HFFc6 (cell line): ENCODE measurements at regions not wholly inside any gene's neighbourhood (a gene's known extent, or its start where the extent isn't known, plus 50 kb on each side); places are given as distances from the start of the nearest gene placed in this dataset.
"Not testable (repeated sequence)": the region's sequence is repeated elsewhere in the genome, so short reads cannot be mapped to it uniquely, and the experiment has no call there.

Experiments used
- DNase-seq: peaks from one replicate; pipeline ENCODE4 v3.0.0-alpha.2; 2018
- H3K27ac Mint-ChIP-seq: 2 replicates; pipeline ENCODE4 v1.8.0; 2020; ENCODE audit warnings: mild to moderate bottlenecking, mixed read lengths
- H3K27me3 Mint-ChIP-seq: 2 replicates; pipeline ENCODE4 v1.8.0; 2021; ENCODE audit warnings: mild to moderate bottlenecking, moderate library complexity, mixed read lengths; ENCODE audit not compliant: insufficient read depth
- H3K36me3 Mint-ChIP-seq: 2 replicates; pipeline ENCODE4 v1.8.0; 2021; ENCODE audit warnings: low read depth, mixed read lengths
- H3K4me1 Mint-ChIP-seq: 2 replicates; pipeline ENCODE4 v1.8.0; 2020; ENCODE audit warnings: low read depth, mixed read lengths
- H3K4me3 Mint-ChIP-seq: 2 replicates; pipeline ENCODE4 v1.8.0; 2020; ENCODE audit warnings: mild to moderate bottlenecking, moderate library complexity, mixed read lengths
- H3K9me3 Mint-ChIP-seq: 2 replicates; pipeline ENCODE4 v1.8.0; 2020; ENCODE audit warnings: mild to moderate bottlenecking, mixed read lengths
- TF ChIP-seq, protein P1 (sequence below): fragments of 200-600 bp; sonication (generic); IDR thresholded peaks from 2 replicates; pipeline ENCODE4 v1.5.0; 2021; ENCODE audit warnings: antibody characterized with exemption, mild to moderate bottlenecking

DNA sequence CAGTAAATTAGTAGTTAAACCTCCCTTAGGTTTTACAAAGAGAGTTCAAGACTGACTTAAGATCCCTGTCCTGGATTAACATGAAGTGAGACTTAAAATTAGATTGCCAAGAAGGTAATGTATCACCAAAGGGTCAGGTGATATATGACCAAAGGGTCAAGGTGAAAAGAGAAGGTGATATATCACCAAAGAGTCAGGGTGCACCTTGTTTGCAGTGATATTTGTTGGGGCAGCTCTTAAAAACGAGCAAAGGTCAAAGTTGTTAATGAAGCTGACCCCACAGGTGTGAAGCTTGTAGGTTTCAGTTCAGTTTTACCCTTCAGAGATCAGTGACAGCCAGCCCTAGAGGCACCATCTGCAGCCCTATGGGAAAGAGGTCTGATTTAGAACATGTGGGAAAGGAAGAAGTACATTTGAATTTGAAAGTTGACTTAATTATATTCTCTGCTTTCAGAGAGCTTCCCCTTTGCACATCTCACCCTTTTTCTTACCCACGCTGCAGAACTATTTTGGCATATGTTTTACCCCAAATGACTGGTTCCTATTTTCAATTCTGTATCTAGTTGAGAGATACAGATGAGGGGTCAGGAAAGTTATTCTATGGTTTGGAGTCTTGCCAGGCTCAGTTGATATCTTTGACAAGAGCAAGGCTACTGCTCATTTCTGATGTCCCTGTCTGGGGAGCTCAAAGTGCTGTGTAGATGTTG lies 170.8 kb downstream of the S1PR1 start:
- DNase-seq, result no peak
- TF ChIP-seq, protein P1, sequence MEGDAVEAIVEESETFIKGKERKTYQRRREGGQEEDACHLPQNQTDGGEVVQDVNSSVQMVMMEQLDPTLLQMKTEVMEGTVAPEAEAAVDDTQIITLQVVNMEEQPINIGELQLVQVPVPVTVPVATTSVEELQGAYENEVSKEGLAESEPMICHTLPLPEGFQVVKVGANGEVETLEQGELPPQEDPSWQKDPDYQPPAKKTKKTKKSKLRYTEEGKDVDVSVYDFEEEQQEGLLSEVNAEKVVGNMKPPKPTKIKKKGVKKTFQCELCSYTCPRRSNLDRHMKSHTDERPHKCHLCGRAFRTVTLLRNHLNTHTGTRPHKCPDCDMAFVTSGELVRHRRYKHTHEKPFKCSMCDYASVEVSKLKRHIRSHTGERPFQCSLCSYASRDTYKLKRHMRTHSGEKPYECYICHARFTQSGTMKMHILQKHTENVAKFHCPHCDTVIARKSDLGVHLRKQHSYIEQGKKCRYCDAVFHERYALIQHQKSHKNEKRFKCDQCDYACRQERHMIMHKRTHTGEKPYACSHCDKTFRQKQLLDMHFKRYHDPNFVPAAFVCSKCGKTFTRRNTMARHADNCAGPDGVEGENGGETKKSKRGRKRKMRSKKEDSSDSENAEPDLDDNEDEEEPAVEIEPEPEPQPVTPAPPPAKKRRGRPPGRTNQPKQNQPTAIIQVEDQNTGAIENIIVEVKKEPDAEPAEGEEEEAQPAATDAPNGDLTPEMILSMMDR, result no peak

DNA sequence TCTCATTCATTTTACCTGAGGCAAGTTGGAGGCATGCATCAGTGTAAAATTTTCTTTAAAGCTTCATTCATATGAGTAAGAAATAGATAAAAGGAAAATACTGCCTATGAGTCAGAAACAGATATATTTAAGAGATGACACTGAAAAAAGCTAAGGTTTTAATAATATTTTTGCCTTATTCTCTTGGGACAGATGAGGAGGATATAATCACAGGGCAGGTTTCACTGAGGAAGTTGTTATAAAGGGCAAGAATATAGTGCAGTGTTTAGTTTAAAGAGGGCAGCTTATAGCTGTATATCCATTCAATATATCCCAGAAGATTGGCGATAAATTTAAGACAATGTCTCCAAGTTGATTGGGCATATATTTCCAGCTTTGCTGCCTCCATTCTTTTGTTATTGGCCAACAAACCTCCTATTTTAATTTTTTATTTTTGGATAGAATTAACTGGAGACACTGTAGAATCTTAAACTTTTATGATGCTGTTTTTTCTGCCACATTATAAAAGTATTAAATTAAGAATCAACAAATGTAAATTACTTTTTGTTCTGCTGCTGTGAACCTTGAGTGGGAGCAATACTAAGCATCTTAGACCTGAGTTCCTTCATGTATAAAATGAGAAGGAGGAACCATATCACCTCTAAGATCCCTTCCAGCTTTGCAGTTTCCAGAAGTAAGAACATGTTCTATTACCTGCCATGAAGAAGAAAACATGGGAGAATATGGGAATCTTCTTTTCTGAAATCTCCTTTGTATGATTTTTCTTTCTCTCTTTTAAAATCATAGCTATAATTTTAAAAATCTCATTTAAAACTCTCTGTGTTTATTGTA lies 171.6 kb downstream of the S1PR1 start:
- TF ChIP-seq, protein P1, result no peak

More for the DNA sequence above, 170.8 kb downstream of the S1PR1 start:
- no peaks in the 10 kb centered on the region for H3K36me3 Mint-ChIP-seq
- no peak overlapping the region for H3K27ac Mint-ChIP-seq
- no peak overlapping the region for H3K4me3 Mint-ChIP-seq
- no peaks in the 10 kb centered on the region for H3K9me3 Mint-ChIP-seq
- H3K27me3 Mint-ChIP-seq, result no peaks in the 10 kb centered on the region; the same call in 1 of the 2 replicates
- H3K4me1 Mint-ChIP-seq, result no peaks in the 10 kb centered on the region

DNA sequence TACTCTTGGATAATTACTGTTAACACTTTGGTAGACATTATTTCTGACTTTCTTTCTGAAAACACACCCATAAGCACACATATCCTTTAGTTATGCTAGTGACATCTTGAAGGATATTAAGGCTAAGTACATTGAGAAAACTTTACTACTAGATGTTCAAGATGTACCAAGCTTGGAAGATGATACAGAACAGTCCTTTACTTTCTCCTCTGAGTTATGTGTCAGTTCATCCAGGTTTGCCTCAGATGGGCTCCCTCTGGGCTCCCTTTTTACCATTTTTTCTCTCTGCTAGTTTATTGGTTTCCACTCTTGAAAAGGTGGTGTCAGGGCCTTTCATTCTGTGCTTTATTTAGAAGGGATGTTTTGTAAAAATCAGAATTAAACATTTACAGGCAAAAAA lies 172.3 kb downstream of the S1PR1 start:
- TF ChIP-seq, protein P1, result no peak
- no peak for DNase-seq
- Mint-ChIP-seq H3K9me3 (no peaks in the 10 kb centered on the region), H3K4me3 (no peak overlapping the region), H3K4me1 (no peaks in the 10 kb centered on the region), H3K36me3 (no peaks in the 10 kb centered on the region), H3K27ac (no peak overlapping the region), H3K27me3 (no peaks in the 10 kb centered on the region; the same call in 1 of the 2 replicates)

More for the DNA sequence above, 171.6 kb downstream of the S1PR1 start:
- Mint-ChIP-seq H3K36me3 (no peaks in the 10 kb centered on the region), H3K4me1 (no peaks in the 10 kb centered on the region), H3K4me3 (no peak overlapping the region), H3K27ac (no peak overlapping the region), H3K9me3 (no peaks in the 10 kb centered on the region), H3K27me3 (no peaks in the 10 kb centered on the region; the same call in 1 of the 2 replicates)
- DNase-seq, result no peak

DNA sequence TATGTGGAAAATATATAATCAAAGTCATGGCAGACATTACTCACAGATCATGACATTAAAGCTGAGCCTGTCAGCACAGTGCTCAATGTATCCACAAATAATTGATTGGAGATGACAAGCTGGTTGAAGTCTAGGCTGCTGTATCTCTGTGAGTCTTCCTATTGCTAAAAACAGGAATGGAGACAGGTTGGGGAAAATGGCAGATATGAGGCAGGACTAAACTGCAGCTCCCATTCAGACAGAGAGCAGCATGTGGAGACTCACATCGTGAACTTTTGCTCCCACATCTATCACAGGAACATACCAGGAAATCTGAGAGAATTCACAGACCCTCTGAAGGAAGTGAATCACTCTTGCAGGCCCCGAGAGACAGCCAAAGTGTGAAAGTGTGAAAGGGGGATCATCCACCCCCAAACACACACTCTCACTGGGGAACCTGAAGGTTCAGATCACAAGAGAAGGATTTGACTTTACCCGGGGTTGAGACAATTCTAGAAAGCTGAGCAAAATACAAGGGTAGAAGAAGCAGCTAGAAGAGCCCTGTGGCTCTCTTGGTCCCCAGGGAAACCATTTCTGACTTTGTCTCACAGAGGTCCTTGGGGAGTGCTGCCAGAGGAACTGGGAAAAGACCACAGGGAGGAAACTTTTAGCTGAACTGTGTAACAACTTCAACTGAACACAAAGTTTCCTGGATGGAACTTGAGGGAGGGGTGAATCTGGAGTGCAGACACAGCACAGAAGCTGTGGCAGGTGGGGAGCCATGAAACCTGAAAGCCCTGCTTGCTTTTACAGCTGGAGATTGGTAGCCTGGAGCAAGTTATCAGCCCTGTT lies 173.4 kb downstream of the S1PR1 start:
- TF ChIP-seq, protein P1, result no peak
- Mint-ChIP-seq H3K4me3 (no peak overlapping the region), H3K9me3 (no peaks in the 10 kb centered on the region), H3K27me3 (no peaks in the 10 kb centered on the region), H3K27ac (no peak overlapping the region), H3K36me3 (no peaks in the 10 kb centered on the region), H3K4me1 (no peaks in the 10 kb centered on the region)
- DNase-seq, result no peak

DNA sequence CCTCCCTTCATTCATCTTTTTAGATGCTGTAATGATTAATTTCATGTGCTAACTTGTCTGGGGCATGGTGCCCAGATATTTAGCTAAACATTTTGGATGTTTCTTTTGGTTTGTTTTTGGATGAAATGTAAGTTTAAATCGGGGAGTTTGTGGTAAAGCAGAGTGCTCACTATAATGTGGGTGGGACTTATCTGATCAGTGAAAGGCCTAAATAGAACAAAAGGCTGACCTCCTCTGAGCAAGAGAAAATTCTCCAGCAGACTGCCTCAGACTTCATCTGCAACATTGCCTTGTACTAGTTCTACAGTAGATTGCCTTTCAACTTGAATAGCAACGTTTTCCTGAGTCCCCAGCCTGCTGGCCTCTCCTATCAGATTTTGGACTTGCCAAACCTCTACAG lies 183.6 kb downstream of the S1PR1 start:
- no peaks in the 10 kb centered on the region for H3K36me3 Mint-ChIP-seq
- no peak overlapping the region for H3K27ac Mint-ChIP-seq
- no peak for DNase-seq
- no peaks in the 10 kb centered on the region for H3K9me3 Mint-ChIP-seq
- TF ChIP-seq, protein P1, result no peak
- no peak overlapping the region for H3K4me3 Mint-ChIP-seq
- H3K4me1 Mint-ChIP-seq, result no peaks in the 10 kb centered on the region
- H3K27me3 Mint-ChIP-seq, result no peaks in the 10 kb centered on the region; the same call in 1 of the 2 replicates

DNA sequence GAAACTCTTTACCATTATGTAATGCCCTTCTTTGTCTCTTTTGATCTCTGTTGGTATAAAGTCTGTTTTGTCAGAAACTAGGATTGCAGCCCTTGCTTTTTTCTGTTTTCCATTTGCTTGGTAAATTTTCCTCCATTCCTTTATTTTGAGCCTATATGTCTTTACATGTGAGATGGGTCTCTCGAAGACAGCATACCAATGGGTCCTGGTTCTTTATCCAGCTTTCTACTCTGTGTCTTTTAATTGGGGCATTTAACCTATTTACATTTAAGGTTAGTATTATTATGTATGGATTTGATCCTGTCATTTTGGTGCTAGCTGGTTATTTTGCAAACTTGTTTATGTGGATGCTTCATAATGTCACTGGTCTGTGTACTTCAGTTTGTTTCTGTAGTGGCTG lies 191.3 kb downstream of the S1PR1 start:
- not testable (repeated sequence) for H3K4me3 Mint-ChIP-seq, H3K36me3 Mint-ChIP-seq, DNase-seq, H3K9me3 Mint-ChIP-seq, H3K27ac Mint-ChIP-seq, H3K4me1 Mint-ChIP-seq
- H3K27me3 Mint-ChIP-seq, result peaks cover 11% of the 10 kb centered on the region; the same call in 1 of the 2 replicates
